ENCODE measurements at regions not wholly inside any gene's neighbourhood (a gene's known extent, or its start where the extent isn't known, plus 50 kb on each side); places are given as distances from the start of the nearest gene placed in this dataset.

DNA sequence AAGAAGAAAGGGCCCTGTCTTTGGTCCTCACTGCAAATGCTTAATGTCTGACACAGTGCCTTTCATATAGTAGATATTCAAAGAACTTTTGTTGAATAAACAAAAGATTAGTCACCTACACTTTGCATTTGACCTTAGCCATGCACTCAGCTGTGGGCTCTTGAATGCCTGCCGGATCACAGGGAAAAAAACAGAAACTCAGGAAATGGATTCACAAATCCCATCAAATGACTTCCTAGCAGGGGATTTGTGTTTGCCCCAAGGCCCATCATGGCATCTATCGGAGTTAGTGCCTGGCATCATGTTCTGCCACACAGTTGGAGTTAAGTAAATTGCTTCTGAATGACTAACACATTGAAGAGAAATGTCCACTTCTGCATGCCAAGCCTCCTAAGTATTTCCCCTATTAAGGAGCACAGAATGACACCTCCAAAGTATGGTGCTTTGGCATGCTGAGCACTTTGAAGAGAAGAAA lies 72.3 kb upstream of the DST start (continued):
- TF ChIP-seq, protein P1, sequence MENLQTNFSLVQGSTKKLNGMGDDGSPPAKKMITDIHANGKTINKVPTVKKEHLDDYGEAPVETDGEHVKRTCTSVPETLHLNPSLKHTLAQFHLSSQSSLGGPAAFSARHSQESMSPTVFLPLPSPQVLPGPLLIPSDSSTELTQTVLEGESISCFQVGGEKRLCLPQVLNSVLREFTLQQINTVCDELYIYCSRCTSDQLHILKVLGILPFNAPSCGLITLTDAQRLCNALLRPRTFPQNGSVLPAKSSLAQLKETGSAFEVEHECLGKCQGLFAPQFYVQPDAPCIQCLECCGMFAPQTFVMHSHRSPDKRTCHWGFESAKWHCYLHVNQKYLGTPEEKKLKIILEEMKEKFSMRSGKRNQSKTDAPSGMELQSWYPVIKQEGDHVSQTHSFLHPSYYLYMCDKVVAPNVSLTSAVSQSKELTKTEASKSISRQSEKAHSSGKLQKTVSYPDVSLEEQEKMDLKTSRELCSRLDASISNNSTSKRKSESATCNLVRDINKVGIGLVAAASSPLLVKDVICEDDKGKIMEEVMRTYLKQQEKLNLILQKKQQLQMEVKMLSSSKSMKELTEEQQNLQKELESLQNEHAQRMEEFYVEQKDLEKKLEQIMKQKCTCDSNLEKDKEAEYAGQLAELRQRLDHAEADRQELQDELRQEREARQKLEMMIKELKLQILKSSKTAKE (CRISPR knock-in tag; IDR thresholded peaks at IDR 0.05; ENCODE audit: borderline replicate concordance), result no peak
- TF ChIP-seq, protein P2, sequence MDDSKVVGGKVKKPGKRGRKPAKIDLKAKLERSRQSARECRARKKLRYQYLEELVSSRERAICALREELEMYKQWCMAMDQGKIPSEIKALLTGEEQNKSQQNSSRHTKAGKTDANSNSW (CRISPR knock-in tag; IDR thresholded peaks at IDR 0.05; ENCODE audit: borderline replicate concordance), result no peak
- TF ChIP-seq, protein P3, sequence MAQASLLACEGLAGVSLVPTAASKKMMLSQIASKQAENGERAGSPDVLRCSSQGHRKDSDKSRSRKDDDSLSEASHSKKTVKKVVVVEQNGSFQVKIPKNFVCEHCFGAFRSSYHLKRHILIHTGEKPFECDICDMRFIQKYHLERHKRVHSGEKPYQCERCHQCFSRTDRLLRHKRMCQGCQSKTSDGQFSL (CRISPR knock-in tag; IDR thresholded peaks at IDR 0.05), result no peak
- TF ChIP-seq NR3C1 (CRISPR knock-in tag; IDR thresholded peaks at IDR 0.05), result no peak
- no peak for TF ChIP-seq MTA3 (CRISPR knock-in tag; IDR thresholded peaks at IDR 0.05)
- TF ChIP-seq MBNL3 (CRISPR knock-in tag; conservative IDR thresholded peaks at IDR 0.05), result no peak
- TF ChIP-seq, protein P4, sequence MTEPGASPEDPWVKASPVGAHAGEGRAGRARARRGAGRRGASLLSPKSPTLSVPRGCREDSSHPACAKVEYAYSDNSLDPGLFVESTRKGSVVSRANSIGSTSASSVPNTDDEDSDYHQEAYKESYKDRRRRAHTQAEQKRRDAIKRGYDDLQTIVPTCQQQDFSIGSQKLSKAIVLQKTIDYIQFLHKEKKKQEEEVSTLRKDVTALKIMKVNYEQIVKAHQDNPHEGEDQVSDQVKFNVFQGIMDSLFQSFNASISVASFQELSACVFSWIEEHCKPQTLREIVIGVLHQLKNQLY (CRISPR knock-in tag; IDR thresholded peaks at IDR 0.05), result peak; percentile 61; the same call in 1 of the 2 replicates
- TF ChIP-seq, protein P5, sequence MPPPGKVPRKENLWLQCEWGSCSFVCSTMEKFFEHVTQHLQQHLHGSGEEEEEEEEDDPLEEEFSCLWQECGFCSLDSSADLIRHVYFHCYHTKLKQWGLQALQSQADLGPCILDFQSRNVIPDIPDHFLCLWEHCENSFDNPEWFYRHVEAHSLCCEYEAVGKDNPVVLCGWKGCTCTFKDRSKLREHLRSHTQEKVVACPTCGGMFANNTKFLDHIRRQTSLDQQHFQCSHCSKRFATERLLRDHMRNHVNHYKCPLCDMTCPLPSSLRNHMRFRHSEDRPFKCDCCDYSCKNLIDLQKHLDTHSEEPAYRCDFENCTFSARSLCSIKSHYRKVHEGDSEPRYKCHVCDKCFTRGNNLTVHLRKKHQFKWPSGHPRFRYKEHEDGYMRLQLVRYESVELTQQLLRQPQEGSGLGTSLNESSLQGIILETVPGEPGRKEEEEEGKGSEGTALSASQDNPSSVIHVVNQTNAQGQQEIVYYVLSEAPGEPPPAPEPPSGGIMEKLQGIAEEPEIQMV (CRISPR knock-in tag; IDR thresholded peaks at IDR 0.05; ENCODE audit: low read depth), result no peak
- TF ChIP-seq, protein P6, sequence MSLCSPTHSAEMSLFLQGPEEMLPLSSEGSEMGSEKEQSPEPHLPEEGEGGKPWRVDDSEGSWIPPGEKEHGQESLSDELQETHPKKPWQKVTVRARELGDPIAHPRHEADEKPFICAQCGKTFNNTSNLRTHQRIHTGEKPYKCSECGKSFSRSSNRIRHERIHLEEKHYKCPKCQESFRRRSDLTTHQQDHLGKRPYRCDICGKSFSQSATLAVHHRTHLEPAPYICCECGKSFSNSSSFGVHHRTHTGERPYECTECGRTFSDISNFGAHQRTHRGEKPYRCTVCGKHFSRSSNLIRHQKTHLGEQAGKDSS (CRISPR knock-in tag; IDR thresholded peaks at IDR 0.05; ENCODE audit: borderline replicate concordance, low read depth), result no peak
- TF ChIP-seq, protein P7, sequence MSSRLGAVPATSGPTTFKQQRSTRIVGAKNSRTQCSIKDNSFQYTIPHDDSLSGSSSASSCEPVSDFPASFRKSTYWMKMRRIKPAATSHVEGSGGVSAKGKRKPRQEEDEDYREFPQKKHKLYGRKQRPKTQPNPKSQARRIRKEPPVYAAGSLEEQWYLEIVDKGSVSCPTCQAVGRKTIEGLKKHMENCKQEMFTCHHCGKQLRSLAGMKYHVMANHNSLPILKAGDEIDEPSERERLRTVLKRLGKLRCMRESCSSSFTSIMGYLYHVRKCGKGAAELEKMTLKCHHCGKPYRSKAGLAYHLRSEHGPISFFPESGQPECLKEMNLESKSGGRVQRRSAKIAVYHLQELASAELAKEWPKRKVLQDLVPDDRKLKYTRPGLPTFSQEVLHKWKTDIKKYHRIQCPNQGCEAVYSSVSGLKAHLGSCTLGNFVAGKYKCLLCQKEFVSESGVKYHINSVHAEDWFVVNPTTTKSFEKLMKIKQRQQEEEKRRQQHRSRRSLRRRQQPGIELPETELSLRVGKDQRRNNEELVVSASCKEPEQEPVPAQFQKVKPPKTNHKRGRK (CRISPR knock-in tag; IDR thresholded peaks at IDR 0.05), result no peak
- no peak for TF ChIP-seq ZSCAN20 (CRISPR knock-in tag; IDR thresholded peaks at IDR 0.05; ENCODE audit: borderline replicate concordance)
- no peak for TF ChIP-seq MTA1 (CRISPR knock-in tag; IDR thresholded peaks at IDR 0.05; ENCODE audit: borderline replicate concordance)
- no peak for TF ChIP-seq ZNF841 (CRISPR knock-in tag; IDR thresholded peaks at IDR 0.05; ENCODE audit: borderline replicate concordance)
- no peak for TF ChIP-seq ZNF614 (CRISPR knock-in tag; IDR thresholded peaks at IDR 0.05; ENCODE audit: borderline replicate concordance)
- no peak for TF ChIP-seq CHD2 (IDR thresholded peaks at IDR 0.05; ENCODE audit: low read depth, low read length)
- TF ChIP-seq, protein P8, sequence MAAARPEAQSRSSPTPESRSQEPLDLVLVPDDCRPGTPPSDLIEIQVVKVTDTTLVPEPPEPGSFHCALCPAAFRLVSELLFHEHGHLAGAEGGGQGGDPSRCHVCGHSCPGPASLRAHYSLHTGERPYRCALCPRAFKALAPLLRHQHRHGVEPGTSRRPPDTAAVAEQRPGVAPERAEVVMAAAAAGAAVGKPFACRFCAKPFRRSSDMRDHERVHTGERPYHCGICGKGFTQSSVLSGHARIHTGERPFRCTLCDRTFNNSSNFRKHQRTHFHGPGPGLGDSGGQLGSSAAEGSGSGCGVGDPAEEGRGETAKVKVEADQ (CRISPR knock-in tag; IDR thresholded peaks at IDR 0.05; ENCODE audit: borderline replicate concordance), result no peak
- TF ChIP-seq, protein P9, sequence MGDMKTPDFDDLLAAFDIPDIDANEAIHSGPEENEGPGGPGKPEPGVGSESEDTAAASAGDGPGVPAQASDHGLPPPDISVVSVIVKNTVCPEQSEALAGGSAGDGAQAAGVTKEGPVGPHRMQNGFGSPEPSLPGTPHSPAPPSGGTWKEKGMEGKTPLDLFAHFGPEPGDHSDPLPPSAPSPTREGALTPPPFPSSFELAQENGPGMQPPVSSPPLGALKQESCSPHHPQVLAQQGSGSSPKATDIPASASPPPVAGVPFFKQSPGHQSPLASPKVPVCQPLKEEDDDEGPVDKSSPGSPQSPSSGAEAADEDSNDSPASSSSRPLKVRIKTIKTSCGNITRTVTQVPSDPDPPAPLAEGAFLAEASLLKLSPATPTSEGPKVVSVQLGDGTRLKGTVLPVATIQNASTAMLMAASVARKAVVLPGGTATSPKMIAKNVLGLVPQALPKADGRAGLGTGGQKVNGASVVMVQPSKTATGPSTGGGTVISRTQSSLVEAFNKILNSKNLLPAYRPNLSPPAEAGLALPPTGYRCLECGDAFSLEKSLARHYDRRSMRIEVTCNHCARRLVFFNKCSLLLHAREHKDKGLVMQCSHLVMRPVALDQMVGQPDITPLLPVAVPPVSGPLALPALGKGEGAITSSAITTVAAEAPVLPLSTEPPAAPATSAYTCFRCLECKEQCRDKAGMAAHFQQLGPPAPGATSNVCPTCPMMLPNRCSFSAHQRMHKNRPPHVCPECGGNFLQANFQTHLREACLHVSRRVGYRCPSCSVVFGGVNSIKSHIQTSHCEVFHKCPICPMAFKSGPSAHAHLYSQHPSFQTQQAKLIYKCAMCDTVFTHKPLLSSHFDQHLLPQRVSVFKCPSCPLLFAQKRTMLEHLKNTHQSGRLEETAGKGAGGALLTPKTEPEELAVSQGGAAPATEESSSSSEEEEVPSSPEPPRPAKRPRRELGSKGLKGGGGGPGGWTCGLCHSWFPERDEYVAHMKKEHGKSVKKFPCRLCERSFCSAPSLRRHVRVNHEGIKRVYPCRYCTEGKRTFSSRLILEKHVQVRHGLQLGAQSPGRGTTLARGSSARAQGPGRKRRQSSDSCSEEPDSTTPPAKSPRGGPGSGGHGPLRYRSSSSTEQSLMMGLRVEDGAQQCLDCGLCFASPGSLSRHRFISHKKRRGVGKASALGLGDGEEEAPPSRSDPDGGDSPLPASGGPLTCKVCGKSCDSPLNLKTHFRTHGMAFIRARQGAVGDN (CRISPR knock-in tag; IDR thresholded peaks at IDR 0.05), result no peak

Data from HepG2 (cell line).